H1 (cell line): ENCODE measurements at regions not wholly inside any gene's neighbourhood (a gene's known extent, or its start where the extent isn't known, plus 50 kb on each side); places are given as distances from the start of the nearest gene placed in this dataset.

ENCODE experiments used
- CTCF ChIA-PET: fragments of 300-600 bp; sonication (Branson Sonifier 250); formaldehyde crosslinking; loops from one replicate; lab custom pipeline; 2021; ENCODE audit not compliant: partially characterized antibody; lab: Charles Lee
- POLR2A ChIA-PET: fragments of 300-600 bp; sonication (Branson Sonifier 250); formaldehyde crosslinking; loops from one replicate; lab custom pipeline; 2021; ENCODE audit warnings: inconsistent platforms; ENCODE audit not compliant: partially characterized antibody; lab: Charles Lee
- DNase-seq, 2 experiments: peaks; one replicate each; pipeline versions ENCODE4 v3.0.0 to v3.0.0-alpha.2; 2010 to 2022; ENCODE audit warnings: low spot score in 2 of 2, low read depth in 1 of 2, mixed read lengths in 1 of 2
- FAIRE-seq: peaks from 2 replicates; lab custom pipeline; 2011; peaks lifted over from hg19 to GRCh38; lab: Jason Lieb, UNC
- H2AFZ ChIP-seq: 2 replicates; pipeline ENCODE4 v1.8.1; 2012; ENCODE audit warnings: low read length, inconsistent platforms
- H2AK5ac ChIP-seq: 2 replicates; pipeline ENCODE4 v1.6.1; 2013; ENCODE audit warnings: low read depth, low read length
- H2BK120ac ChIP-seq: replicated peaks from 2 replicates; pipeline ENCODE3; 2013; ENCODE audit warnings: low read depth, low read length, inconsistent platforms
- H2BK12ac ChIP-seq: 2 replicates; pipeline ENCODE4 v1.6.1; 2013; ENCODE audit warnings: low read depth, low read length
- H2BK15ac ChIP-seq: 2 replicates; pipeline ENCODE4 v1.6.1; 2013; ENCODE audit warnings: low read length
- H2BK20ac ChIP-seq: 2 replicates; pipeline ENCODE4 v1.6.1; 2013; ENCODE audit warnings: low read length
- H2BK5ac ChIP-seq: 2 replicates; pipeline ENCODE4 v1.6.1; 2013; ENCODE audit warnings: low read depth, low read length
- H3K14ac ChIP-seq: 2 replicates; pipeline ENCODE4 v1.6.1; 2013; ENCODE audit warnings: inconsistent platforms; ENCODE audit not compliant: insufficient read length
- H3K18ac ChIP-seq: 2 replicates; pipeline ENCODE4 v1.6.1; 2013; ENCODE audit warnings: low read length; ENCODE audit errors: extremely low read depth
- H3K23ac ChIP-seq: 2 replicates; pipeline ENCODE4 v1.6.1; 2013; ENCODE audit warnings: inconsistent platforms; ENCODE audit not compliant: insufficient read length
- H3K23me2 ChIP-seq: 2 replicates; pipeline ENCODE4 v1.6.1; 2013; ENCODE audit warnings: low read depth, low read length
- H3K27ac ChIP-seq: 2 replicates; pipeline ENCODE4 v1.6.1; 2011; ENCODE audit warnings: low read depth, low read length, inconsistent platforms
- H3K27me3 ChIP-seq, 4 experiments: replicated peaks in 1 of 4; 1 replicate in 1 of 4; 2 replicates in 3 of 4; pipeline versions ENCODE4 v1.6.1 to v1.8.1; 2011 to 2013; ENCODE audit warnings: low read length in 3 of 4, mild to moderate bottlenecking in 3 of 4, inconsistent platforms in 2 of 4, mixed read lengths in 2 of 4, moderate library complexity in 1 of 4; ENCODE audit not compliant: control insufficient read depth in 3 of 4, insufficient read depth in 3 of 4; ENCODE audit errors: extremely low read depth in 1 of 4
- H3K36me3 ChIP-seq, 4 experiments: 2 replicates each; pipeline versions ENCODE4 v1.6.1 to v1.8.1; 2011 to 2013; ENCODE audit warnings: mild to moderate bottlenecking in 4 of 4, low read length in 3 of 4, moderate library complexity in 2 of 4, control low read depth in 1 of 4, inconsistent platforms in 1 of 4; ENCODE audit not compliant: insufficient read depth in 4 of 4, control insufficient read depth in 2 of 4
- H3K4ac ChIP-seq: replicated peaks from 2 replicates; pipeline ENCODE3; 2013; ENCODE audit warnings: low read length, low read depth, mixed read lengths, inconsistent platforms; ENCODE audit not compliant: insufficient read length
- H3K4me1 ChIP-seq, 4 experiments: replicated peaks in 1 of 4; 1 replicate in 1 of 4; 2 replicates in 3 of 4; pipeline versions ENCODE4 v1.6.1 to v1.8.1; 2011 to 2013; ENCODE audit warnings: low read length in 3 of 4, inconsistent platforms in 2 of 4, mixed read lengths in 1 of 4; ENCODE audit not compliant: insufficient read depth in 4 of 4, control insufficient read depth in 3 of 4
- H3K4me2 ChIP-seq, 2 experiments: 2 replicates each; pipeline versions ENCODE4 v1.6.1 to v1.8.1; 2011 to 2013; ENCODE audit warnings: low read depth in 2 of 2, low read length in 2 of 2, control low read depth in 1 of 2, inconsistent platforms in 1 of 2, mild to moderate bottlenecking in 1 of 2; ENCODE audit not compliant: insufficient read depth in 1 of 2
- H3K4me3 ChIP-seq, 4 experiments: fragments of 200-600, 300-600 bp in 1 of 4; sonication (generic), shearing (Covaris generic), sonication (Bioruptor Twin) in 1 of 4; 2 replicates each; pipeline versions ENCODE4 v1.5.1 to v1.8.1; 2011 to 2016; ENCODE audit warnings: low read length in 4 of 4, low read depth in 3 of 4, control low read depth in 2 of 4, inconsistent platforms in 2 of 4, mild to moderate bottlenecking in 2 of 4, mixed read lengths in 1 of 4, moderate library complexity in 1 of 4; ENCODE audit not compliant: insufficient read depth in 2 of 4; ENCODE audit errors: extremely low read depth in 1 of 4
- H3K56ac ChIP-seq: replicated peaks from 2 replicates; pipeline ENCODE3; 2013; ENCODE audit warnings: low read depth, mild to moderate bottlenecking, mixed read lengths, low read length, inconsistent platforms; ENCODE audit not compliant: insufficient read length
- H3K79me1 ChIP-seq: 2 replicates; pipeline ENCODE4 v1.6.1; 2013; ENCODE audit warnings: low read depth, low read length, control low read depth
- H3K79me2 ChIP-seq, 2 experiments: 2 replicates each; pipeline versions ENCODE4 v1.6.1 to v1.8.1; 2012 to 2013; ENCODE audit warnings: low read length in 2 of 2, mild to moderate bottlenecking in 2 of 2, inconsistent platforms in 1 of 2; ENCODE audit not compliant: insufficient read depth in 2 of 2, control insufficient read depth in 1 of 2
- H3K9ac ChIP-seq, 4 experiments: replicated peaks in 1 of 4; 1 replicate in 1 of 4; 2 replicates in 3 of 4; pipeline versions ENCODE4 v1.6.1 to v1.8.1; 2011 to 2013; ENCODE audit warnings: low read depth in 3 of 4, low read length in 3 of 4, control low read depth in 2 of 4, mild to moderate bottlenecking in 2 of 4, moderate library complexity in 2 of 4, inconsistent platforms in 1 of 4; ENCODE audit errors: extremely low read depth in 1 of 4
- H3K9me3 ChIP-seq, 2 experiments: 2 replicates each; pipeline versions ENCODE4 v1.6.1 to v1.8.1; 2012 to 2013; ENCODE audit warnings: mild to moderate bottlenecking in 2 of 2, moderate library complexity in 2 of 2, control low read depth in 1 of 2, inconsistent platforms in 1 of 2, low read depth in 1 of 2, low read length in 1 of 2, mixed read lengths in 1 of 2; ENCODE audit not compliant: insufficient read depth in 2 of 2
- H4K20me1 ChIP-seq, 2 experiments: replicated peaks in 1 of 2; 2 replicates each; pipeline versions ENCODE3 to v1.8.1; 2011 to 2013; ENCODE audit warnings: inconsistent platforms in 2 of 2, low read length in 2 of 2, mild to moderate bottlenecking in 1 of 2; ENCODE audit not compliant: insufficient read depth in 2 of 2, control insufficient read depth in 1 of 2
- H4K5ac ChIP-seq: 2 replicates; pipeline ENCODE4 v1.6.1; 2013; ENCODE audit warnings: low read length, low read depth, mixed read lengths, inconsistent platforms; ENCODE audit not compliant: insufficient read length
- H4K8ac ChIP-seq: 2 replicates; pipeline ENCODE4 v1.8.0; 2013; ENCODE audit warnings: mild to moderate bottlenecking, moderate library complexity, low read length, inconsistent platforms; ENCODE audit not compliant: insufficient read depth; ENCODE audit errors: extremely low read depth
- H4K91ac ChIP-seq: replicated peaks from 2 replicates; pipeline ENCODE3; 2013; ENCODE audit warnings: low read length, mixed read lengths, inconsistent platforms; ENCODE audit not compliant: insufficient read length
- BACH1 ChIP-seq: IDR thresholded peaks from 2 replicates; pipeline ENCODE4 v1.6.1; 2012; ENCODE audit warnings: low read length, improper control_type of control experiment
- BRCA1 ChIP-seq: IDR thresholded peaks from 2 replicates; pipeline ENCODE4 v1.6.1; 2012; ENCODE audit warnings: low read depth, low read length, improper control_type of control experiment
- CREB1 ChIP-seq: IDR thresholded peaks from 2 replicates; pipeline ENCODE4 v1.6.1; 2012; ENCODE audit warnings: inconsistent platforms
- CTCF ChIP-seq, 3 experiments: IDR thresholded peaks; 1 replicate in 2 of 3; 2 replicates in 1 of 3; pipeline versions ENCODE4 v1.5.1 to v1.6.1; 2011; ENCODE audit warnings: low read length in 3 of 3, mild to moderate bottlenecking in 3 of 3, inconsistent platforms in 2 of 3, low read depth in 1 of 3, moderate library complexity in 1 of 3; ENCODE audit not compliant: insufficient read depth in 1 of 3; ENCODE audit errors: control extremely low read depth in 1 of 3
- GABPA ChIP-seq: IDR thresholded peaks from 2 replicates; pipeline ENCODE4 v1.6.1; 2011; ENCODE audit warnings: mild to moderate bottlenecking, low read length, moderate library complexity, borderline replicate concordance; ENCODE audit not compliant: insufficient read depth
- KDM5A ChIP-seq: fragments of 200-600 bp; IDR thresholded peaks from 2 replicates; pipeline ENCODE4 v1.7.1; 2012; ENCODE audit warnings: mild to moderate bottlenecking, low read length, inconsistent platforms, mixed read lengths
- POLR2AphosphoS5 ChIP-seq: IDR thresholded peaks from 2 replicates; pipeline ENCODE4 v1.6.1; 2011; ENCODE audit warnings: low read depth, low read length
- RXRA ChIP-seq: IDR thresholded peaks from 2 replicates; pipeline ENCODE4 v1.6.1; 2011; ENCODE audit warnings: low read depth, mild to moderate bottlenecking, low read length, moderate library complexity; ENCODE audit not compliant: insufficient read depth
- SAP30 ChIP-seq: fragments of 300-600 bp; sonication (generic); IDR thresholded peaks from 2 replicates; pipeline ENCODE4 v1.7.1; 2012; ENCODE audit warnings: low read length, moderate library complexity, mild to moderate bottlenecking, inconsistent platforms; ENCODE audit not compliant: insufficient read depth, insufficient replicate concordance
- SP1 ChIP-seq: IDR thresholded peaks from 2 replicates; pipeline ENCODE4 v1.6.1; 2011; ENCODE audit warnings: low read depth, low read length
- TAF7 ChIP-seq: optimal IDR thresholded peaks from 2 replicates; pipeline ENCODE3; 2011; ENCODE audit warnings: low read depth, mild to moderate bottlenecking, inconsistent platforms, low read length, moderate library complexity, borderline replicate concordance
- WGBS, 2 experiments: shearing (Covaris generic) in 1 of 2; methylation state at CpG; one replicate each; pipeline versions ENCODE4 v1.1.6 to v1.1.7; 2013 to 2015; ENCODE audit warnings: low lambda C conversion rate in 2 of 2, mixed read lengths in 2 of 2, inconsistent platforms in 1 of 2, low coverage in 1 of 2, missing lambda C conversion rate in 1 of 2; ENCODE audit not compliant: insufficient replicate concordance in 2 of 2, insufficient coverage in 1 of 2, insufficient read length in 1 of 2; ENCODE audit errors: extremely low coverage in 1 of 2, missing lambda C conversion rate in 1 of 2; 5-methylcytosine and 5-hydroxymethylcytosine counted together

GRCh38 chr1:193753038-193753756 is 566.8 kb upstream of the B3GALT2 start:
- Histone ChIP-seq H3K79me1 (no peaks in the 10 kb centered on the region), H2BK120ac (no peak overlapping the region), H2BK20ac (no peak overlapping the region), H2BK12ac (no peak overlapping the region), H3K79me2 (no peaks in the 10 kb centered on the region), H3K4me2 (no peak overlapping the region), H3K14ac (no peak overlapping the region), H2AFZ (0 out of 2 replicates have a peak overlapping the region, but pooled peaks have one; percentile 1), H4K91ac (no peak overlapping the region), H3K4me1 (peaks cover 0 to 4% (median 0%) of the 10 kb centered on the region in 4 experiments; a peak in 1 of 7 replicates), H2BK5ac (no peak overlapping the region), H3K27me3 (no peaks in the 10 kb centered on the region), H3K23ac (no peak overlapping the region), H3K56ac (no peak overlapping the region), H3K18ac (no peak overlapping the region), H3K9me3 (no peaks in the 10 kb centered on the region), H4K20me1 (no peaks in the 10 kb centered on the region), H3K4ac (no peak overlapping the region), H4K5ac (no peak overlapping the region), H4K8ac (no peak overlapping the region), H3K23me2 (no peaks in the 10 kb centered on the region), H2BK15ac (no peak overlapping the region), H3K36me3 (no peaks in the 10 kb centered on the region), H3K27ac (no peak overlapping the region), H3K4me3 (no peak overlapping the region), H3K9ac (no peak overlapping the region), H2AK5ac (no peak overlapping the region)
- ChIA-PET POLR2A (interaction anchor here (0.6 kb wide), 1 partner anchor 16 kb away, joined by 4 read pairs; no protein-coding TSS in a partner anchor), CTCF (interaction anchor here (0.6 to 1.8 kb wide), 4 partner anchors 12 to 1577 kb away, joined by 3 to 6 read pairs (median 4); no protein-coding TSS in a partner anchor)
- FAIRE-seq (no peak), DNase-seq (no peak)
- WGBS, 2 experiments: 86% methylated on average over 5 of the region's 5 CpGs; no CpG with 5 or more reads in 1 of the 2 experiments
- TF ChIP-seq CREB1 (no peak), CTCF (IDR thresholded peaks at IDR 0.05; ENCODE audit: control extremely low read depth in 1 of 3, insufficient read depth in 1 of 3, low read depth in 1 of 3, low read length in 3 of 3) (no peak), BACH1 (no peak), POLR2AphosphoS5 (no peak), SP1 (no peak), SAP30 (no peak), GABPA (no peak), KDM5A (no peak), TAF7 (no peak), RXRA (no peak), BRCA1 (no peak)
